T follicular helper cell (primary cell): ENCODE measurements at regions not wholly inside any gene's neighbourhood (a gene's known extent, or its start where the extent isn't known, plus 50 kb on each side); places are given as distances from the start of the nearest gene placed in this dataset.

Source experiments
- DNase-seq: peaks from one replicate; pipeline ENCODE4 v3.0.0-alpha.2; 2020; ENCODE audit warnings: low read depth

GRCh38 chr3:170752571-170753155 lies 117.3 kb downstream of the RPL22L1 start:
- DNase-seq = no peak

- no peak for DNase-seq
Measured at GRCh38 chr3:170751899-170752293, 118.1 kb downstream of the RPL22L1 start.

GRCh38 chr3:170751083-170751898 lies 118.7 kb downstream of the RPL22L1 start:
- DNase-seq = no peak

GRCh38 chr3:170750478-170750830 lies 119.5 kb downstream of the RPL22L1 start:
- DNase-seq = no peak

- no peak for DNase-seq
Measured at GRCh38 chr3:170749765-170750477, 120.1 kb downstream of the RPL22L1 start.

- no peak for DNase-seq
Measured at GRCh38 chr3:170749185-170749584, 120.8 kb downstream of the RPL22L1 start.

- DNase-seq = no peak
Measured at GRCh38 chr3:170746175-170746942, 123.6 kb downstream of the RPL22L1 start.

GRCh38 chr3:170745211-170745718 lies 124.7 kb downstream of the RPL22L1 start:
- DNase-seq = no peak

- no peak for DNase-seq
Measured at GRCh38 chr3:170741756-170742529, 128.1 kb downstream of the RPL22L1 start.

- no peak for DNase-seq
Measured at GRCh38 chr3:170740726-170741591, 129.0 kb downstream of the RPL22L1 start.

- DNase-seq = no peak
Measured at GRCh38 chr3:170740285-170740684, 129.7 kb downstream of the RPL22L1 start.

- DNase-seq = no peak
Measured at GRCh38 chr3:170739410-170739809, 130.6 kb downstream of the RPL22L1 start.

- no peak for DNase-seq
Measured at GRCh38 chr3:170738766-170739165, 131.2 kb downstream of the RPL22L1 start.

- DNase-seq = no peak
Measured at GRCh38 chr3:170737498-170738162, 132.4 kb downstream of the RPL22L1 start.

GRCh38 chr3:170735821-170736220 lies 134.2 kb downstream of the RPL22L1 start:
- DNase-seq = no peak

GRCh38 chr3:170734735-170735065 lies 135.3 kb downstream of the RPL22L1 start:
- DNase-seq = no peak

- DNase-seq = no peak
Measured at GRCh38 chr3:170734043-170734734, 135.8 kb downstream of the RPL22L1 start.

- DNase-seq = no peak
Measured at GRCh38 chr3:170732660-170733245, 137.2 kb downstream of the RPL22L1 start.

- no peak for DNase-seq
Measured at GRCh38 chr3:170731281-170731680, 138.7 kb downstream of the RPL22L1 start.
